AG09309 (cell line): ENCODE measurements at regions not wholly inside any gene's neighbourhood (a gene's known extent, or its start where the extent isn't known, plus 50 kb on each side); places are given as distances from the start of the nearest gene placed in this dataset.

Experiments used
- DNase-seq: peaks from one replicate; pipeline ENCODE4 v3.0.0-alpha.2; 2010; ENCODE audit warnings: low read depth
- H3K4me3 ChIP-seq: 2 replicates; pipeline ENCODE4 v1.5.1; 2011; ENCODE audit warnings: mild to moderate bottlenecking, low read depth, low read length, moderate library complexity; ENCODE audit not compliant: control insufficient read depth
- CTCF ChIP-seq: IDR thresholded peaks from 2 replicates; pipeline ENCODE4 v1.5.1; 2011; ENCODE audit warnings: mild to moderate bottlenecking, low read depth, low read length, inconsistent platforms; ENCODE audit not compliant: insufficient read depth, control insufficient read depth; ENCODE audit errors: missing control alignments

GRCh38 chr2:22879009-22879863, 505.7 kb upstream of the KLHL29 start:
- DNase-seq, result no peak
- H3K4me3 ChIP-seq, result no peak overlapping the region
- no peak for TF ChIP-seq CTCF

- no peak overlapping the region for H3K4me3 ChIP-seq
- no peak for TF ChIP-seq CTCF
- no peak for DNase-seq
Observed at GRCh38 chr2:22880161-22880560, 504.8 kb upstream of the KLHL29 start.

- no peak overlapping the region for H3K4me3 ChIP-seq
- DNase-seq, result no peak
- TF ChIP-seq CTCF, result no peak
Observed at GRCh38 chr2:22882011-22882410, 503.0 kb upstream of the KLHL29 start.

- H3K4me3 ChIP-seq, result no peak overlapping the region
- TF ChIP-seq CTCF, result no peak
- DNase-seq, result no peak
Observed at GRCh38 chr2:22882643-22883042, 502.3 kb upstream of the KLHL29 start.

- no peak for TF ChIP-seq CTCF
- no peak overlapping the region for H3K4me3 ChIP-seq
- DNase-seq, result no peak
Observed at GRCh38 chr2:22883054-22883453, 501.9 kb upstream of the KLHL29 start.

- no peak for TF ChIP-seq CTCF
- no peak for DNase-seq
- H3K4me3 ChIP-seq, result no peak overlapping the region
Observed at GRCh38 chr2:22885245-22885644, 499.7 kb upstream of the KLHL29 start.

GRCh38 chr2:22887426-22887825, 497.6 kb upstream of the KLHL29 start:
- no peak for TF ChIP-seq CTCF
- H3K4me3 ChIP-seq, result no peak overlapping the region
- no peak for DNase-seq
